HS-5 (cell line): ENCODE measurements at regions not wholly inside any gene's neighbourhood (a gene's known extent, or its start where the extent isn't known, plus 50 kb on each side); places are given as distances from the start of the nearest gene placed in this dataset.
"Not testable (repeated sequence)": the region's sequence is repeated elsewhere in the genome, so short reads cannot be mapped to it uniquely, and the experiment has no call there.

Experiments used
- DNase-seq: peaks from one replicate; pipeline ENCODE4 v3.0.0-alpha.2; 2012; ENCODE audit warnings: low read depth

GRCh38 chr11:31957674-31958073, 133.2 kb upstream of the RCN1 start:
- DNase-seq: no peak

DNA sequence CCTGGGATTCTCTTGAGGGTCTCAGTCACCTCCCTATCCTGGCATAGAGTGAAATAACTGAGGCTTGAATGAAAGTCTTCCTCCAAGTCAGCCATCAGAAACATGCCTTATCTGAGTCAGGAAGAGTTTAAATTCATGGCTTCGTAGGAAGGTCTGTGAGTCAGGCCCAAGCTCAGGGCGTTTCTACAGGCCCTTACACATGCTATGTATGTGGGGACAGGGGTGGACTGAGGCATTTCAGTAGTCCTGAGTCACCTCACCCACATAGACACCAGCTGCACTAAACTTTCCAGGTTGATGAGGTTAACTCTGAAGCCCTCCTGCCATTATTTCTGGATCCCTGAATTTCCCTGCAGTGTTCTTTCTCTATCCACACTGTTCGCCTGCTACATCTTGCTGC, 134.6 kb upstream of the RCN1 start:
- DNase-seq: no peak

GRCh38 chr11:31955838-31956237, 135.0 kb upstream of the RCN1 start:
- DNase-seq: no peak

DNA sequence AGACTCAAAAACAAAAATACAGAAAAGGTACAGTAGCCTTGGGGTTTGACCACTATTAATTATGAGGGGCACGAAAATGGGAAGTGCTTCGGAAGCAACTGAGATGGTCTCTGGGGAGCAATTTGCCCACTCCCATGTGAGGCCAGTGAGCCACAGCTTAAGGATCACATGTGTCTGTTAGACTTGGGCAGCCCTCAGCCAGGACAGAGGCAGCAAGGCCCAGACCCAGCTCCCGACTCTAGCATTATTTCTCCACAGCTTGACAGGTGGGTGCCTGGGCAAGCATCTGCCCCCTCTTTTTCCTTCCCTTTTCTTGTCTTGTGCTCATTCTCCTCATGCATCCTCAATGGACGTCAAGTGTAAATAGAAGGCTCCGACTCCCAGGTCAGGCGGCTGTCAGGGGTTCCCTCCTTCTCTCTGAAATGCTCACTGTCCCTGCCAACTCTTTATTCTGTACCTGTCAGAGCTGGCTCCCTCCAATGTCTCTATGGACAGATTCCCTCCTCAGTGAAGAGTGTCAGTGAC, 137.0 kb upstream of the RCN1 start:
- DNase-seq: no peak

DNA sequence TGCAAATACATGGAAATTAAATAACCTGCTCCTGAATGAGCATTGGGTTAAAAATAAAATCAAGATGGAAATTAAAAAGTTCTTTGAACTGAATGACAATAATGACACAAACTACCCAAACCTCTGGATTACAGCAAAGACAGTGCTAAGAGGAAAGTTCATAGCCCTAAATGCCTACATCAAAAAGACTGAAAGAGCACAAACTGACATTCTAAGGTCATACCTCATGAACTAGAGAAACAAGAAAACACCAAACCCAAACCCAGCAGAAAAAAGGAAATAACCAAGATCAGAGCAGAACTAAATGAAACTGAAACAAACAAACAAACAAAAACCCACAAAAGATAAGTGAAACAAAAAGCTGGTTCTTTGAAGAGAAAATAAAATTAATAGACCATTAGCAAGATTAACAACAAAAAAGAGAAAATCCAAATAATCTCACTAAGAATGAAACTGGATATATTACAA, 138.6 kb upstream of the PAX6 start:
- not testable (repeated sequence) for DNase-seq

GRCh38 chr11:31947051-31947450, 135.9 kb upstream of the PAX6 start:
- DNase-seq: no peak

- DNase-seq: no peak
Measured at GRCh38 chr11:31943056-31943780, 132.1 kb upstream of the PAX6 start.

DNA sequence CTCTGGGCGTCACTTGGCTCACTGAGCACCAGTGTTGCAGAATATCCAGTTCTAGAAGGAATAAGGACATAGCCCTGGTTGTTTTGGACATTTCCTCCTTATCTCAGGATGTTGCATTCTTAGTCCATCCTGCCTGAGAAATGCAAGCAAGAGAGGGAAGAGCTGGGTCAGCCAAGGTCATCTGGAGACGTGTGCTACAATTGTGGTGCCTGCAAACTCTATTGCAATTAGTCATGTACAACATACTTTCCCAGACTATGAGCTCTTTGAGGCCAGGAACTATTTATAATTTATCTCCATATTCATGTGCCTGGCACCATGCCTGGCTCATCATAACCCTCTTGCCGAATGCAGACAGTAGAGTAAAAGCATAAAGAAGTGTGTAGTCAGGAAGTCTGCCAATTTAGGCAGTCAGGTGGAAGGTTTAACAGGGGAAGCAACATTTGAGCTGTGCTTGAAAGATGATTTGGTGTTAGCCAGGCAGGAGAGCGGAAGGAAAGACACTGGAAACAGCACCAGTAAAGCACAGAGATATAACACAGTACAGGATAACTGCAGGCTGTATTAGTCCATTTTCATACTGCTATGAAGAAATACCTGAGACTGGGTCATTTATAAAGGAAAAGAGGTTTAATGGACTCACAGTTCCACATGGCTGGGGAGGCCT, 129.4 kb upstream of the PAX6 start:
- DNase-seq: no peak

DNA sequence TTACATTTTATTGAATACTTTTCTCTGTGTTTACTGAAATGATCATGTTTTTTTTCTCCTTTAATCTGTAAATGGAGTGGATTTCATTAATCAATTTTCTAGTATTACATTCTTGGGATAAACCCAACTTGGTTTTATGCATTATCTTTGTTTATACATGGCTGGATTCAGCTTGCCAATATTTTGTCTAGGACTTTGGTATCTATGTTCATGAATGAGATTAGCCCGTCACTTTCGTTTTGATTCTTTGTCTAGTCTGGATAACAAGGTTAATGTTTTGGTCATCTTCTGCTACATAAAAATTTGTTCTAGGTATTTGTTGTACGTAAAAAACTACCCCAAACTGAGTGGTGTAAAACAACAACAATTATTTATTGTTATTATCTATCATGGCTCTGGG, 127.9 kb upstream of the PAX6 start:
- no peak for DNase-seq

- no peak for DNase-seq
Measured at GRCh38 chr11:31936312-31936711, 125.2 kb upstream of the PAX6 start.

DNA sequence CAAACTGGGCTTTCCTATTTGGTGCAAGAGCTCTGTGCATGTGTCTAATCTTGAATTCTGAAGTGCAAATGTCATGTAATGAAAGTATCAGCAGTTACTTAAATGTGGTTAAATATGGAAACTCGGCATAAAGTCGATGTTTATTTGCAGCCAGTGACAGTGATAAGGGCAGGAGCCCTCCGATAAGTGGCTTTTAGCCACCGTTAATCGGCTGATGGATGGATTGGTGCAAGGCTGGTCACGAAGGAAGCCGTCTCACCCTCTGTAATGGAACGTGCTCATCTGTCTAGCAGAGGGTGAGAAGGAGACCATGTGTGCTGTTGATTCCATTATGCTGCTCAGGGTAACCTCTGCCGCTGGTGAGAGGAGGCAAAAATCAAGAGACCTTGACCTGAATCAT, 121.8 kb upstream of the PAX6 start:
- DNase-seq: no peak

- DNase-seq: no peak
Measured at GRCh38 chr11:31927982-31928381, 116.9 kb upstream of the PAX6 start.

DNA sequence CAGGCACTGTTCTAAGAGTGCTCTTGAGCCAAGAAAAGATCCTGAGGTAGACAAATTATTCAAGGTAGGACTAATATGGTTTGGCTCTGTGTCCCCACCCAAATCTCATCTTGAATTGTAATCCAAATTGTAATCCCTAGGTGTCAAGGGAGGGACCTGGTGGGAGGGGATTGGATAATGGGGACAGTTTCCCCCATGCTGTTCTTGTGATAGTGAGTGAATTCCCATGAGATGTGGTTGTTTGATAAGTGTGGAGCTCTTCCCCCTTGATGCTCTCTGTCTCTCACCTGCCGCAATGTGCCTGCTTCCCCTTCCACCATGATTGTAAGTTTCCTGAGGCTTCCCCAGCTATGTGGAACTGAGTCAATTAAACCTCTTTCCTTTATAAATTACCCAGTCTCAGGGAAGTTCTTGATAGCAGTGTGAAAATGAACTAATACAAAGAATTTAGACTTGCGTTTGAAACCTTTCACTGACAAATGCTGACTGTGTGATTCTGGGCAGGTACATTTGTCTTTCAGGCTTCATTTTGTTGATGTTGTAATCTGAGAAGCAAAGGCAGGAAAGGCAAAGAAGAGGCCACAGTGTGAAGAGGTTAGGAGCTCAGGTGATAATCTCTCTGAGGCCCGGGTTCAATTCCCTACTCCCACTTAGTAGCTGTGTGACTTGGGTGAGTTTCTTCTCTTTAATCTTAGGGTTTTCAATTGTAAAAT, 115.8 kb upstream of the PAX6 start:
- no peak for DNase-seq

DNA sequence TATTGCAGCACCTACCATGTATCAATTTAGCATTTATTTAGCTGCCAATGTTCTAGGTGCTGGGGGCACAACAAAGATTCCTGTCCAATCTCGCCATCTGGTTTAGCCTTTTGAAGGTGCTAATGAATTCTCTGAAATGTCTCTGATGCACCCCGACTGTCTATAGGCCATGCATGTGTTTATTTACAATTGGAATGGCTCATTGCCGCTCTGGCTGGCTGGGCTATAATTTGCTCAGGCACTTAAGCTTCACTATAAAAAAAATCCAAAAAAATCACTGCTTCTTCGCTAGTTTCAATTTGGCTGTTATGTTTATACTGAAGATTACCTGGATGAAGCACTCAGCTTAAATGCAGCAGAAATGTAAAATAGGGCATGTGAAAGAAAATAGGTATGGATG, 115.0 kb upstream of the PAX6 start:
- DNase-seq: no peak

GRCh38 chr11:31922450-31922849, 111.3 kb upstream of the PAX6 start:
- no peak for DNase-seq

DNA sequence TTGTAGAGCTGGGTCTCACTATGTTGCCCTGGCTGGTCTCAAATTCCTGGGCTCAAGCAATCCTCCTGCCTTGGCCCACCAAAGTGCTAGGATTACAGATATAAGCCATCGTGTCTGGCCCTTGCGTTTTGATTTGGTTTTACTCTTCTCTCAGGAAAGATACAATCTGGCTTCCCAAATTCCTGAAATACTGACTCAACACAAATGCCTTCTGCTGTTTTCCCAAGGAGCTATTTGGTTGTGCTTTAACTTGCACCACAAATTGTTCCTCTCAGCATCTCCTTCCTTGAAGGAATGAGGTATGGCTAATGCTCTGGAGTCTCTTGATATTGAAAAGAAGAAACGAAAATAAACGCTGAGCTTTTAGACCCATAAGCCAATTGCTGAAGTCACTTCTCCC, 110.0 kb upstream of the PAX6 start:
- DNase-seq: peak; percentile 13

- no peak for DNase-seq
Measured at GRCh38 chr11:31919175-31919574, 108.1 kb upstream of the PAX6 start.

DNA sequence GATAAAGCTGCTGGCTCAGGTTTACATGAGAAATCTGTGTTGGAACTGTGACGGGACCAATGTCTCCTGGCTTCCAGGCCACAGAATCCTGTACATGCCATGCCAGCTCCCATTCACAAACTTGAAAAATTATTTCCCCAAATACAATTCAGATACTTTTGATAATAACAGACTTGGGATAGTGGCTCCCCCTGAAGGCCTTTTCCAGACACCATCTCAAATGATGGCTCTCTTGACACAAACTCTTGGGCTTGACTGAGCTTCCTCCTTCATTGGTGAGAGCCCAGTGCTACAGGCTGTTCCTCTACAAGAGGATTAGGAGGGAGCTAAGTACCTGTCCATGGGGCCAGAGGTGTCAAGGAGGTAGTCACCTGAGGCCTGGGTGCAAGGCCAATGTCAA, 104.7 kb upstream of the PAX6 start:
- DNase-seq: no peak

DNA sequence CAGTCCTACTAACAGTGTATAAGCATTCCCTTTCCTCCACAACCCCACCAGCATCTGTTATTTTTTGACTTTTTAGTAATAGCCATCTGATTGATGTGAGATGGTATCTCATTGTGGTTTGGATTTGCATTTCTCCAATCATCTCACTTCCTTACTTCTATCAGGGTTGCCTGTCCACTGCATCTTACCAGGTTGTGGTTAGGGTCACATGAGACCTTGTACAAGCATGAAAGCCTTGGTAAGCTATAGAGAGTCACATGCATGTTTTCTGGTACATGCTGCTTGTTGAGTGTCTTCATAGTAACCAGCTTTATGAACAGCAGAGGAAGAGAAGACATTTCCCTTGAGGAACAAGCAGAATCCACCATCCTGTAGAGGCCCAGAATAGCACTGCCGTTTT, 102.9 kb upstream of the PAX6 start:
- no peak for DNase-seq

GRCh38 chr11:31912808-31913207, 101.7 kb upstream of the PAX6 start:
- DNase-seq: no peak

- DNase-seq: no peak
Measured at GRCh38 chr11:31910950-31911576, 99.9 kb upstream of the PAX6 start.
